ENCODE measurements at regions not wholly inside any gene's neighbourhood (a gene's known extent, or its start where the extent isn't known, plus 50 kb on each side); places are given as distances from the start of the nearest gene placed in this dataset.

GRCh38 chr6:23981923-23982322 lies 144.1 kb upstream of the NRSN1 start:
- Histone ChIP-seq H3K36me3 (no peaks in the 10 kb centered on the region), H3K9me3 (no peaks in the 10 kb centered on the region), H3K4me1 (peaks cover 0 to 5% (median 0%) of the 10 kb centered on the region in 4 donors), H3K27ac (no peak overlapping the region), H3K27me3 (no peaks in the 10 kb centered on the region), H3K4me3 (no peak overlapping the region)
- WGBS, 2 donors: 79 to 93% methylated on average over 6 of the region's 6 CpGs
- no peak for DNase-seq
- TF ChIP-seq POLR2A (IDR thresholded peaks at IDR 0.05) (no peak), CTCF (IDR thresholded peaks at IDR 0.05) (no peak), POLR2AphosphoS5 (IDR thresholded peaks at IDR 0.05) (no peak), EP300 (IDR thresholded peaks at IDR 0.05) (no peak)
- intact Hi-C loops (cut with DNase I): no loop called here

GRCh38 chr6:23983735-23984134 lies 142.3 kb upstream of the NRSN1 start:
- Histone ChIP-seq H3K4me3 (no peak overlapping the region), H3K27me3 (no peaks in the 10 kb centered on the region), H3K36me3 (no peaks in the 10 kb centered on the region), H3K27ac (no peak overlapping the region), H3K9me3 (no peaks in the 10 kb centered on the region), H3K4me1 (no peaks in the 10 kb centered on the region)
- intact Hi-C loops (cut with DNase I): no loop called here
- no peak for TF ChIP-seq CTCF (IDR thresholded peaks at IDR 0.05)
- no peak for TF ChIP-seq POLR2AphosphoS5 (IDR thresholded peaks at IDR 0.05)
- no peak for TF ChIP-seq POLR2A (IDR thresholded peaks at IDR 0.05)
- TF ChIP-seq EP300 (IDR thresholded peaks at IDR 0.05): no peak
- 8 to 28% methylated on average over 2 of the region's 2 CpGs for WGBS, 2 donors
- no peak for DNase-seq

- Histone ChIP-seq H3K27me3 (no peaks in the 10 kb centered on the region), H3K27ac (no peak overlapping the region), H3K4me1 (no peaks in the 10 kb centered on the region), H3K9me3 (no peaks in the 10 kb centered on the region), H3K4me3 (no peak overlapping the region), H3K36me3 (no peaks in the 10 kb centered on the region)
- WGBS, 2 donors: 96% methylated on average over 4 of the region's 4 CpGs
- no peak for DNase-seq
- TF ChIP-seq EP300 (IDR thresholded peaks at IDR 0.05) (no peak), POLR2A (IDR thresholded peaks at IDR 0.05) (no peak), POLR2AphosphoS5 (IDR thresholded peaks at IDR 0.05) (no peak), CTCF (IDR thresholded peaks at IDR 0.05) (no peak)
- intact Hi-C loops (cut with DNase I): no loop called here
Measured at GRCh38 chr6:23985015-23985414, 141.0 kb upstream of the NRSN1 start.

- Histone ChIP-seq H3K36me3 (no peaks in the 10 kb centered on the region), H3K4me1 (no peaks in the 10 kb centered on the region), H3K4me3 (no peak overlapping the region), H3K27ac (no peak overlapping the region), H3K27me3 (no peaks in the 10 kb centered on the region), H3K9me3 (no peaks in the 10 kb centered on the region)
- TF ChIP-seq CTCF (IDR thresholded peaks at IDR 0.05) (no peak), POLR2A (IDR thresholded peaks at IDR 0.05) (no peak), EP300 (IDR thresholded peaks at IDR 0.05) (no peak), POLR2AphosphoS5 (IDR thresholded peaks at IDR 0.05) (no peak)
- no peak for DNase-seq
- intact Hi-C loops (cut with DNase I): no loop called here
- 77 to 87% methylated on average over 3 of the region's 3 CpGs for WGBS, 2 donors
Measured at GRCh38 chr6:23989885-23990533, 136.0 kb upstream of the NRSN1 start.

GRCh38 chr6:23994013-23994412 lies 132.0 kb upstream of the NRSN1 start:
- intact Hi-C loops (cut with DNase I): no loop called here
- no peak for DNase-seq
- TF ChIP-seq CTCF (IDR thresholded peaks at IDR 0.05): no peak
- no peak for TF ChIP-seq POLR2A (IDR thresholded peaks at IDR 0.05)
- TF ChIP-seq POLR2AphosphoS5 (IDR thresholded peaks at IDR 0.05): no peak
- no peak for TF ChIP-seq EP300 (IDR thresholded peaks at IDR 0.05)
- Histone ChIP-seq H3K27ac (no peak overlapping the region), H3K4me1 (no peaks in the 10 kb centered on the region), H3K4me3 (no peak overlapping the region), H3K27me3 (no peaks in the 10 kb centered on the region), H3K9me3 (no peaks in the 10 kb centered on the region), H3K36me3 (no peaks in the 10 kb centered on the region)
- 77 to 81% methylated on average over 1 of the region's 1 CpG for WGBS, 2 donors

Measured in sigmoid colon (tissue), 6 donors.